ENCODE measurements at regions not wholly inside any gene's neighbourhood (a gene's known extent, or its start where the extent isn't known, plus 50 kb on each side); places are given as distances from the start of the nearest gene placed in this dataset.

- Histone ChIP-seq H3K9me3 (ENCODE audit: control insufficient read depth in 2 of 2, low read length in 2 of 2) (no peaks in the 10 kb centered on the region), H3K27me3 (ENCODE audit: control insufficient read depth in 1 of 2, insufficient read depth in 2 of 2, low read length in 2 of 2) (no peaks in the 10 kb centered on the region), H3K27ac (ENCODE audit: low read length) (no peak overlapping the region)
Measured at GRCh38 chr12:42853370-42854140, 264.0 kb upstream of the PRICKLE1 start.

GRCh38 chr12:42846782-42847181 lies 257.2 kb upstream of the PRICKLE1 start:
- no peak overlapping the region for H3K27ac ChIP-seq (ENCODE audit: low read length)
- no peak overlapping the region for H3K9ac ChIP-seq (ENCODE audit: low read length in 2 of 2)
- H3K9me3 ChIP-seq (ENCODE audit: control insufficient read depth in 2 of 2, low read length in 2 of 2): no peaks in the 10 kb centered on the region
- H3K27me3 ChIP-seq (ENCODE audit: control insufficient read depth in 1 of 2, insufficient read depth in 2 of 2, low read length in 2 of 2): no peaks in the 10 kb centered on the region
- H3K4me3 ChIP-seq (ENCODE audit: low read length in 2 of 2): no peak overlapping the region
- no peaks in the 10 kb centered on the region for H3K4me1 ChIP-seq (ENCODE audit: control insufficient read depth, insufficient read depth, low read length)
- no peaks in the 10 kb centered on the region for H3K36me3 ChIP-seq (ENCODE audit: control insufficient read depth in 2 of 2, insufficient read depth in 2 of 2, low read length in 2 of 2)

More at GRCh38 chr12:42853370-42854140, 264.0 kb upstream of the PRICKLE1 start:
- H3K4me1 ChIP-seq (ENCODE audit: control insufficient read depth, insufficient read depth, low read length): no peaks in the 10 kb centered on the region
- H3K36me3 ChIP-seq (ENCODE audit: control insufficient read depth in 2 of 2, insufficient read depth in 2 of 2, low read length in 2 of 2): no peaks in the 10 kb centered on the region
- H3K9ac ChIP-seq (ENCODE audit: low read length in 2 of 2): no peak overlapping the region
- H3K4me3 ChIP-seq (ENCODE audit: low read length in 2 of 2): no peak overlapping the region

DNA sequence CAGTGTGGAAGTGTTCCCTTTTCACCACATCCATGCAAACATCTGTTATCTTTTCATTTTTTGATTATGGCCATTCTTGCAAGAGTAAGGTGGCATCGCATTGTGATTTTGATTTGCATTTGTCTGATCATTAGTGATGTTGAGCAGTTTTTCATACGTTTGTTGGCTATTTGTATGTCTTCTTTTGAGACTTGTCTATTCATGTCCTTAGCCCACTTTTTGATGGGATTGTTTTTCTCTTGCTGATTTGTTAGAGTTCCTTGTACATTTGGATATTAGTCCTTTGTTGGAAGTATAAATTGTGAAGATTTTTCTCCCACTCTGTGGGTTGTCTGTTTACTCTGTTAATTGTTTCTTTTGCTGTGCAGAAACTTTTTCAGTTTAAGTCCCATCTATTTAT lies 244.5 kb upstream of the PRICKLE1 start:
- H3K9ac ChIP-seq (ENCODE audit: low read length in 2 of 2): no peak overlapping the region
- no peaks in the 10 kb centered on the region for H3K36me3 ChIP-seq (ENCODE audit: control insufficient read depth in 2 of 2, insufficient read depth in 2 of 2, low read length in 2 of 2)
- H3K27ac ChIP-seq (ENCODE audit: low read length): no peak overlapping the region
- H3K4me3 ChIP-seq (ENCODE audit: low read length in 2 of 2): no peak overlapping the region
- H3K27me3 ChIP-seq (ENCODE audit: control insufficient read depth in 1 of 2, insufficient read depth in 2 of 2, low read length in 2 of 2): no peaks in the 10 kb centered on the region
- H3K4me1 ChIP-seq (ENCODE audit: control insufficient read depth, insufficient read depth, low read length): no peaks in the 10 kb centered on the region
- no peaks in the 10 kb centered on the region for H3K9me3 ChIP-seq (ENCODE audit: control insufficient read depth in 2 of 2, low read length in 2 of 2)

GRCh38 chr12:42828836-42829235 lies 239.3 kb upstream of the PRICKLE1 start:
- Histone ChIP-seq H3K4me1 (ENCODE audit: control insufficient read depth, insufficient read depth, low read length) (no peaks in the 10 kb centered on the region), H3K9ac (ENCODE audit: low read length in 2 of 2) (no peak overlapping the region), H3K27me3 (ENCODE audit: control insufficient read depth in 1 of 2, insufficient read depth in 2 of 2, low read length in 2 of 2) (no peaks in the 10 kb centered on the region), H3K36me3 (ENCODE audit: control insufficient read depth in 2 of 2, insufficient read depth in 2 of 2, low read length in 2 of 2) (no peaks in the 10 kb centered on the region), H3K4me3 (ENCODE audit: low read length in 2 of 2) (no peak overlapping the region), H3K27ac (ENCODE audit: low read length) (no peak overlapping the region), H3K9me3 (ENCODE audit: control insufficient read depth in 2 of 2, low read length in 2 of 2) (peaks cover 0 to 3% of the 10 kb centered on the region in 2 donors)

DNA sequence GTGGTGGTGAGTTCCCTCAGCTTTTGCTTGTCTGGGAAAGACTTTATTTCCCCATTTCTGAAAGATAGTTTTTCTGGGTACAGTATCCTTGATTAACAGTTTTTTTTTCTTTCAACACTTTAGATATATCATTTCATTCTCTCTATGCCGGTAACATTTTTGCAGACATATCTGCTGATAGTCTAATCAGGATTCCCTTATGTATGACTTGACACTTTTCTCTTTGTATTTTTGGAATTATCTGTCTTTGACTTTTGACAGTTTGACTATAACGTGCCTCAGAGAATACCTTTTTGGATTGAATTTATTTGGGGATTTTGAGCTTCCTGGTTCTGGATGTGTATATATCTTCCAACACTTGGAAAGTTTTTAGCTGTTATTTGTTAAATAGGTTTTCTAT lies 234.8 kb upstream of the PRICKLE1 start:
- Histone ChIP-seq H3K27ac (ENCODE audit: low read length) (no peak overlapping the region), H3K36me3 (ENCODE audit: control insufficient read depth in 2 of 2, insufficient read depth in 2 of 2, low read length in 2 of 2) (no peaks in the 10 kb centered on the region), H3K4me3 (ENCODE audit: low read length in 2 of 2) (no peak overlapping the region), H3K4me1 (ENCODE audit: control insufficient read depth, insufficient read depth, low read length) (no peaks in the 10 kb centered on the region), H3K9me3 (ENCODE audit: control insufficient read depth in 2 of 2, low read length in 2 of 2) (peaks cover 0 to 3% of the 10 kb centered on the region in 2 donors), H3K9ac (ENCODE audit: low read length in 2 of 2) (no peak overlapping the region), H3K27me3 (ENCODE audit: control insufficient read depth in 1 of 2, insufficient read depth in 2 of 2, low read length in 2 of 2) (no peaks in the 10 kb centered on the region)

GRCh38 chr12:42823679-42824078 lies 234.1 kb upstream of the PRICKLE1 start:
- Histone ChIP-seq H3K27me3 (ENCODE audit: control insufficient read depth in 1 of 2, insufficient read depth in 2 of 2, low read length in 2 of 2) (no peaks in the 10 kb centered on the region), H3K9me3 (ENCODE audit: control insufficient read depth in 2 of 2, low read length in 2 of 2) (peaks cover 0 to 3% of the 10 kb centered on the region in 2 donors), H3K36me3 (ENCODE audit: control insufficient read depth in 2 of 2, insufficient read depth in 2 of 2, low read length in 2 of 2) (no peaks in the 10 kb centered on the region), H3K4me3 (ENCODE audit: low read length in 2 of 2) (no peak overlapping the region), H3K4me1 (ENCODE audit: control insufficient read depth, insufficient read depth, low read length) (no peaks in the 10 kb centered on the region), H3K27ac (ENCODE audit: low read length) (no peak overlapping the region), H3K9ac (ENCODE audit: low read length in 2 of 2) (no peak overlapping the region)

DNA sequence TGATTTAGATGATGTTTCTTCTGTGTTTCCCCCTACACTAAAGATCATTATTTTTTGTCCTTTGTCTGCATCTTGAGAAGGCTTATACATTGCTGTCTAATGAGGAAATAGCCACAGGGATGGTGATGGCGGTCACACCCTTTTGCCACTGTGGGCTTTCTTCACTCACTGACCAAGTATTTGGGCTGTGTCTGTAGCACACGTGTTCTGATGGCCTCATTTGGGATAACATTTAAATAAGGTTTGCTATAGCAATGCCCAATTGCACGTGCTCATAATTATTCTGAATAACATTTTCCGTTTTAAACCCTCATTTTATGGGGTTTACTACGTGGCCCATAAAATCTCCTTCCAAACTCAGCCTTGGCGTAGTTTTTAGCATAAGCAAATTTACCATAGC lies 230.3 kb upstream of the PRICKLE1 start:
- Histone ChIP-seq H3K27me3 (ENCODE audit: control insufficient read depth in 1 of 2, insufficient read depth in 2 of 2, low read length in 2 of 2) (no peaks in the 10 kb centered on the region), H3K27ac (ENCODE audit: low read length) (no peak overlapping the region), H3K4me1 (ENCODE audit: control insufficient read depth, insufficient read depth, low read length) (no peaks in the 10 kb centered on the region), H3K9me3 (ENCODE audit: control insufficient read depth in 2 of 2, low read length in 2 of 2) (no peaks in the 10 kb centered on the region), H3K36me3 (ENCODE audit: control insufficient read depth in 2 of 2, insufficient read depth in 2 of 2, low read length in 2 of 2) (no peaks in the 10 kb centered on the region), H3K9ac (ENCODE audit: low read length in 2 of 2) (no peak overlapping the region), H3K4me3 (ENCODE audit: low read length in 2 of 2) (no peak overlapping the region)

DNA sequence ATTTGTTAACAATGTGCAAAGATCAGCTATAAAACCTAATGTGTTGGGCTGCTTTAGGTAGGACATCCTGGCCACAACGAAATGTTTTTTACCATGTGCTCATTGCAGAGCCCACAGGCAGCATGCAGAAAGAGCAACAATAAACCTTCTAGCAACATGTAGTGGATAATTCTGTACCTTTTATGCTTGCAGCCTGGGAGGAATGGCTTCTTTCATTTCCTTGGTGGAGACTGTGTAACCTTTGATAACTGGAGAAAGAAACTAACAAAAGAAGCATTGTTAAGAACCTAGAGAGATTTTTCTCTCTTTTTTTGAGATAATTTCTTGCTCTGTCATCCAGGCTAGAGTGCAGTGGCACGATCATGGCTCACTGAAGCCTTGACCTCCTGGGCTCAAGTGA lies 225.5 kb upstream of the PRICKLE1 start:
- Histone ChIP-seq H3K36me3 (ENCODE audit: control insufficient read depth in 2 of 2, insufficient read depth in 2 of 2, low read length in 2 of 2) (no peaks in the 10 kb centered on the region), H3K4me1 (ENCODE audit: control insufficient read depth, insufficient read depth, low read length) (no peaks in the 10 kb centered on the region), H3K27ac (ENCODE audit: low read length) (no peak overlapping the region), H3K9me3 (ENCODE audit: control insufficient read depth in 2 of 2, low read length in 2 of 2) (no peaks in the 10 kb centered on the region), H3K4me3 (ENCODE audit: low read length in 2 of 2) (no peak overlapping the region), H3K27me3 (ENCODE audit: control insufficient read depth in 1 of 2, insufficient read depth in 2 of 2, low read length in 2 of 2) (no peaks in the 10 kb centered on the region), H3K9ac (ENCODE audit: low read length in 2 of 2) (no peak overlapping the region)

DNA sequence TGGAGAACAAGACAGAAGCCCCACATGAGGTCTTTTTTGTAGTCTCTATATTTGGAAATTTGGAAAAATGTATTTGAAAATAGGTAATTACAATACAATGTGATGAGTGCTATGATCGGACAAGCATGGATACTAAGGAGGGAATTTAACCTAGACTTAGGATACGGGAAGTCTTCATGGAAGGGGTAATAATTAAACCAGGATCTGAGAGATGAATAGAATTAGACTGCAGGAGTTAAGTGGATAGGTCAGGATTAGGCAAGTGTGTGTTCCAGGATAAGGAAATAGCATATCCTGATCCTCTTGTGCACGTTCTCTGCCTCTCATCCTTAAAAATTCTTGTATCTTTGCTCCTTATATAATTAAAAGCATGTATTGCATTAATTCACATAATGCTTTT lies 223.3 kb upstream of the PRICKLE1 start:
- Histone ChIP-seq H3K4me3 (ENCODE audit: low read length in 2 of 2) (no peak overlapping the region), H3K4me1 (ENCODE audit: control insufficient read depth, insufficient read depth, low read length) (no peaks in the 10 kb centered on the region), H3K27ac (ENCODE audit: low read length) (no peak overlapping the region), H3K27me3 (ENCODE audit: control insufficient read depth in 1 of 2, insufficient read depth in 2 of 2, low read length in 2 of 2) (no peaks in the 10 kb centered on the region), H3K36me3 (ENCODE audit: control insufficient read depth in 2 of 2, insufficient read depth in 2 of 2, low read length in 2 of 2) (no peaks in the 10 kb centered on the region), H3K9ac (ENCODE audit: low read length in 2 of 2) (no peak overlapping the region), H3K9me3 (ENCODE audit: control insufficient read depth in 2 of 2, low read length in 2 of 2) (no peaks in the 10 kb centered on the region)

DNA sequence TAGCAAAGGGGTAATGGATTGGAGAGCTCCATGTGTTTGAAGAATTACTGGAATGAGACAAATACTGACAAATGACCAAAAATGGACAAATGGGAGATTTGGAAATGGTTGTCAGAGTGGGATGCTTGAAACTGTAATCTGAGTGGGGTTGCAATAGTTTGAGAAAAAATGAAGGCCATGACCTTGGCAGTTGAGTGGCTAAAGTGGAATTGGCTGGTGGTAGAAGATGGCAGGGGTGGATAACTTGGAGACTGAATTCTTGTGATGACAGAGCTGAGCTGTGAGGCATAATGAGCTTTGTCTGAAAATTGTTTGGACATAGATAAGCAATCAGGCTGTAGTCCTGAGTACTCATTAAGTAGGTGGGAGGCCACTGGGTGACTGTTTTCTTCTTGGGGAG lies 222.5 kb upstream of the PRICKLE1 start:
- Histone ChIP-seq H3K27ac (ENCODE audit: low read length) (no peak overlapping the region), H3K4me1 (ENCODE audit: control insufficient read depth, insufficient read depth, low read length) (no peaks in the 10 kb centered on the region), H3K36me3 (ENCODE audit: control insufficient read depth in 2 of 2, insufficient read depth in 2 of 2, low read length in 2 of 2) (no peaks in the 10 kb centered on the region), H3K9ac (ENCODE audit: low read length in 2 of 2) (no peak overlapping the region), H3K9me3 (ENCODE audit: control insufficient read depth in 2 of 2, low read length in 2 of 2) (no peaks in the 10 kb centered on the region), H3K27me3 (ENCODE audit: control insufficient read depth in 1 of 2, insufficient read depth in 2 of 2, low read length in 2 of 2) (no peaks in the 10 kb centered on the region), H3K4me3 (ENCODE audit: low read length in 2 of 2) (no peak overlapping the region)

- H3K27ac ChIP-seq (ENCODE audit: low read length): no peak overlapping the region
Measured at GRCh38 chr12:42810006-42810405, 220.5 kb upstream of the PRICKLE1 start.

More at GRCh38 chr12:42810006-42810405, 220.5 kb upstream of the PRICKLE1 start:
- Histone ChIP-seq H3K4me3 (ENCODE audit: low read length in 2 of 2) (no peak overlapping the region), H3K9me3 (ENCODE audit: control insufficient read depth in 2 of 2, low read length in 2 of 2) (no peaks in the 10 kb centered on the region), H3K4me1 (ENCODE audit: control insufficient read depth, insufficient read depth, low read length) (no peaks in the 10 kb centered on the region), H3K9ac (ENCODE audit: low read length in 2 of 2) (no peak overlapping the region), H3K27me3 (ENCODE audit: control insufficient read depth in 1 of 2, insufficient read depth in 2 of 2, low read length in 2 of 2) (no peaks in the 10 kb centered on the region), H3K36me3 (ENCODE audit: control insufficient read depth in 2 of 2, insufficient read depth in 2 of 2, low read length in 2 of 2) (no peaks in the 10 kb centered on the region)
